HG02642 (cell line): ENCODE measurements at regions not wholly inside any gene's neighbourhood (a gene's known extent, or its start where the extent isn't known, plus 50 kb on each side); places are given as distances from the start of the nearest gene placed in this dataset.
A peak's percentile ranks its signal among the peaks of the same experiment; 100 is the strongest.
"Not testable (repeated sequence)": the region's sequence is repeated elsewhere in the genome, so short reads cannot be mapped to it uniquely, and the experiment has no call there.

Experiments used
- ATAC-seq: cut with Tn5 transposase; IDR thresholded peaks from one replicate; pipeline ENCODE4 v1.9.1; 2021; ENCODE audit warnings: mild to moderate bottlenecking; ENCODE audit not compliant: unreplicated experiment, poor library complexity

DNA sequence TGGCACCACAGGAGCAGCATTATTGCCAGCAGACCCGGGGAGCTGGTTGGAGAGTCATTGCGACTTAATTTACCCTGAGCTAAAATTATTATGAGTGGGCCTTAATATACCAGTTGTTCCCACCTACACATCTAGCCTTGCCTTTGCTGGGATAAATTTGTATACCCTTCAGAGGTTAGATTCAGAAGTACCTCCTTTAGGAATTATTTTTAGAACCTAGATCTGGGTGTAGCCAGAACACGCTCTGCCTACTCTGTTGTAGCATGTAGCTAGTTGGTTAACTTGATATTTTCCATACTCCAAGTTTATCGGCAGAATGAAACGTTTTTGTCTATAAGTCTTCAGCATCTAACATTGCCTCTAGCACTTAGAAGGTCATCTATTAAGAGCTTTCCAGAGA is 65.5 kb upstream of the SEC22B start:
- not testable (repeated sequence) for ATAC-seq

- not testable (repeated sequence) for ATAC-seq
Measured at GRCh38 chr1:120240181-120240580, 63.9 kb upstream of the SEC22B start.

DNA sequence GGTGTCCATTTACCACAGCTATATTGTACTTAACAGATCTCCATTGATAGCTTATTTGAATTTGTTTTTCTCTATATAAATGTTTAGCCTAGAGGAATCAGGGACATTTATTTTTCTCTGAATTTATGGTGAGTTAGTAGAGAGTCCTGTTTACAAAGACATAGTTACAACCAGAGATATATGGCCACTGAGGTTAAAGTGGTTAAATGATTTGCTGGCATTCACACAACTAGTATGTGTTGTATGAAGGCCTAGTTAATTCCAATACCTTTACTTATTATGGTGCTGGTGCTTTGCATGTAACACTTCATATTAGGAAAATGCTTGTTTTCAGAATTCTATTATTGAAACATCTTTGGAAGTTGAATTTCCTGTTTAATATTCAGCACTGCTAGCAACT is 63.0 kb upstream of the SEC22B start:
- not testable (repeated sequence) for ATAC-seq

GRCh38 chr1:120238867-120239266 is 62.5 kb upstream of the SEC22B start:
- ATAC-seq: not testable (repeated sequence)

DNA sequence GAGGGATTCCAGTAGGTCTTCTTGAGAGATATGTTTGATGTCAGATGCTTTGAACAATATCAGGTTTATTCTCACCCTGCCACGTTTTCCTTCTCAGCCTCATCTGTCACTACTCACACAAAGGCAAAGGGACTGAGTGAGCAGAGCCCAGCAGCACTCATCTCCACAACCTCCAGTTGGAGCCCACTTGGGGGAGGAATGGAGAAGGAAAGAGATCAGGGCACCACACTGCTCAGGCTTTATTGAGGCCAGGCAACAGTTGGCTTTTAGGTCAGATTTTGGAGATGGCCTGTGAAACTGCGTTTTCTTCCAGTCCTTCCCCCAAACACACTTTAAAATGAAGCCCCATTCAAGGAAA is 57.3 kb upstream of the SEC22B start:
- ATAC-seq: not testable (repeated sequence)

DNA sequence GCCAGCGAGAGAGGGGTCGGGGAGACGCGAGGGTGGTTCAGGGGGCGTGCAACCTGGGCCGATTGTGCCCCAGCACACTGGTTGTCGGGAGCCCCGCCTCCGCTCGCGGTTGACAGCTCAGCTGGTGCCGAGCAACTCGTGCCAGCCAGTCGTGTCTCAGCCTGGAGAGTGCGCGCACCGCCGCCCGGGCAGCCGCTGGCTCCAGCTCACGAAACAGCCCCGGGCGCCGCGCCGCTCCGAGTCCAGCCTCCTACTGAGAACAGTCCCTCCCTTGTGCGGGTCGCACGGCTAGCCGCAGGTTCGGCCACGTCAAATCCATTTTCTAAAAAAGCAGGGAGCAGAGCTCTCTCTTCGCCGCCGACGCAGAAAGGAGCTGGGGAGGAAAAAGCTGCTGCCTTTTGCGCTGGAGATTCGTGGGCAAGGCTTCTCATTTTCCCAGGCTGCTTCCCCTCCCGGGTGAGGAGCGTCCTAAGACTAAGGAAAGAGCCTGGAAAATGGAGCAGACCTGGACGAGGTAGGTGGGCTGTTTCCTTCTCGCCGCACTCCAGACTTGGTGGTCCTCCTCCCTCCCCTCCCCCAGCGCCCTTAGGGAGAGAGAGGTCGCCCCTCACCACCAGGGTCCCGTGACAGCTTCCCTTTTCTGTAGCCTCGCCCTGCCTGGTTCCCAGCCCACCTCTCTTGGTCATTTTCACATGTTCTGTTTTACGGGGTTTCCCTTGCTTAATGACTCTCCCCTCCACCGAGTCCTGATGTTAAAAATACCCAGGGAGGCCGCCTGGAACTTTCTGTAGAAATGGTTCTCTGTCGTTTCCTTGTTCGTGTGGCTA is 56.7 kb upstream of the SEC22B start:
- ATAC-seq: peak; percentile 79

GRCh38 chr1:120229835-120230234 is 53.5 kb upstream of the SEC22B start:
- ATAC-seq: not testable (repeated sequence)
